ENCODE measurements at regions not wholly inside any gene's neighbourhood (a gene's known extent, or its start where the extent isn't known, plus 50 kb on each side); places are given as distances from the start of the nearest gene placed in this dataset.
"Not testable (repeated sequence)": the region's sequence is repeated elsewhere in the genome, so short reads cannot be mapped to it uniquely, and the experiment has no call there.

DNA sequence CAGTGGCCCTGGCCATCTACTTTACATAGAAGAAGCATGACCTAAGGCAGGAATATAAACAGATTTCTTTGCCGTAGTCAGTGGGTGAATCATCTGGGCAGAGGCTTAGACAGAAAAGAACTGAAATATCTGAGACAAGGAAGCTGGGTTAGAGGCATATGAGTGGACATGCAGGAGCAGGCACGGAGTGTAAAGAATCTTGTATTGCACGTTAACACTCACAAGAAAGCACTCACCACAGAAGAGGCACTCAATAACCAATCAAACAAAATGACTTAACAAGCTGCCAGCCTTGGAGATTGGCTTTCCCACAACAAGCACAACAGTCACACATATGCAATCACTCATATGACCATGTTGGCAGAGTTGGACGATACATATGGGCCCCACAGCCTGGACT is 364.9 kb downstream of the FOXD4L5 start:
- CTCF ChIA-PET (ENCODE audit: low intra/inter-chr PET ratio, low total read pairs); FAIRE-seq; H3K9me3 ChIP-seq (ENCODE audit: low read length); POLR2A ChIA-PET; DNase-seq (ENCODE audit: low spot score); H3K27ac ChIP-seq (ENCODE audit: extremely low read length, insufficient read depth, low read length); H3K4me1 ChIP-seq (ENCODE audit: insufficient read depth, low read length); intact Hi-C loops (cut with micrococcal nuclease; ENCODE audit: unreplicated experiment); H3K79me2 ChIP-seq (ENCODE audit: insufficient read depth, low read length); in situ Hi-C loops (cut with HindIII; ENCODE audit: extremely low pct_ligation_motif_present, low pct_unique_long_range_greater_than_20kb); H3K9ac ChIP-seq (ENCODE audit: insufficient read depth, low read depth, low read length); H3K36me3 ChIP-seq (replicated peaks in 1 of 2; ENCODE audit: control insufficient read depth in 1 of 2, insufficient read depth in 2 of 2, low read length in 2 of 2); ATAC-seq; H3K4me2 ChIP-seq (ENCODE audit: low read depth, low read length); H2AFZ ChIP-seq (ENCODE audit: low read length); H3K4me3 ChIP-seq (replicated peaks in 1 of 3; ENCODE audit: insufficient read depth in 1 of 3, low read depth in 2 of 3, low read length in 3 of 3); H3K27me3 ChIP-seq (ENCODE audit: control insufficient read depth in 1 of 2, insufficient read depth in 2 of 2, low read length in 2 of 2); BruUV-seq (replicated peaks); H4K20me1 ChIP-seq (ENCODE audit: insufficient read depth, low read length): not testable (repeated sequence)
- 7% methylated on average over 3 of the region's 4 CpGs for WGBS (ENCODE audit: low lambda C conversion rate)

DNA sequence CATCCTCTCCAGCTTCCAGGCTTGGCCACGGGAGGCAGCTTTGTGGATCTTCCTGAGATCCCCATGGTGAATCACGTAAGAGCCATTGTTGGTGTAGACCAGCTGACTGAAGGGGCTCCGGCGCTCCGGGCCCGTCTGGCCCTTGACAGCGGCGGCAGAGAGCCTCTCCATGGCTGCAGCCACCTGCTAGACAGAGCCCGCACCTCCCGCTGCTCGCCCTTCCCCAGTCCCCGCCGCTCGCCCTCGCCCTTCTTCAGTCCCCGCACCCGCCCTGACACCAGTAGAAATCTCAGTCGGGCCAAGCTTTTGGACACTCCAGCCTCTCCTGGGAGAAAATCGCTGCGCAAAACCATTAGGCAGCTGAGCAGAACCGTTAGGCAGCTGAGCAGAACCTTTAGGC is 396.4 kb downstream of the FOXD4L5 start:
- ATAC-seq: not testable (repeated sequence)

DNA sequence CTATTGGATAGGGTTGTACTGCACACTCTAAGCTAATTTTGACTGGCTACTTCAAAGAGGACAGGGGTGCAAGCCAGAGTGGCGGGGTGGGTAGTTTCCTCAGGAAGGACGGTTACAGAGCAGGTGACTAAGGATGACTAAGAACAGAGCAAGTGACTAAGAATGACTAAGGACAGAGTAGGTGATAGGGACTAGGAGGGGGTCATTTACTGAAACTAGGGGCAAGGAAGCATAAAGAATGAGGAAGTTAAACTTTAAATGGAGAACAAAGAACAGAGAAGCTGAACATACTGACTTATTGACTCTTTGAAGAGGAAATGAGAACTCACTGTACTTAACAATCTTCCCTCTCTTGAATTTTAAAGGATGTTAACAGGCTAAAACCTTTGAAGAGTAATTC is 414.4 kb downstream of the FOXD4L5 start:
- H3K9ac ChIP-seq (ENCODE audit: insufficient read depth, low read depth, low read length); H3K9me3 ChIP-seq (ENCODE audit: low read length); H3K27me3 ChIP-seq (ENCODE audit: control insufficient read depth in 1 of 2, insufficient read depth in 2 of 2, low read length in 2 of 2); intact Hi-C loops (cut with micrococcal nuclease; ENCODE audit: unreplicated experiment); CTCF ChIA-PET (ENCODE audit: low intra/inter-chr PET ratio, low total read pairs); ATAC-seq; FAIRE-seq; H2AFZ ChIP-seq (ENCODE audit: low read length); H3K36me3 ChIP-seq (replicated peaks in 1 of 2; ENCODE audit: control insufficient read depth in 1 of 2, insufficient read depth in 2 of 2, low read length in 2 of 2); H3K79me2 ChIP-seq (ENCODE audit: insufficient read depth, low read length); H4K20me1 ChIP-seq (ENCODE audit: insufficient read depth, low read length); H3K27ac ChIP-seq (ENCODE audit: extremely low read length, insufficient read depth, low read length); H3K4me2 ChIP-seq (ENCODE audit: low read depth, low read length); in situ Hi-C loops (cut with HindIII; ENCODE audit: extremely low pct_ligation_motif_present, low pct_unique_long_range_greater_than_20kb); H3K4me3 ChIP-seq (replicated peaks in 1 of 3; ENCODE audit: insufficient read depth in 1 of 3, low read depth in 2 of 3, low read length in 3 of 3); POLR2A ChIA-PET; H3K4me1 ChIP-seq (ENCODE audit: insufficient read depth, low read length); BruUV-seq (replicated peaks): not testable (repeated sequence)
- TF ChIP-seq FOSL2 (CRISPR knock-in tag; IDR thresholded peaks at IDR 0.05): peak; percentile 25; the same call in 1 of the 2 replicates
- 0% methylated on average over 1 of the region's 2 CpGs for WGBS (ENCODE audit: low lambda C conversion rate)
- DNase-seq (ENCODE audit: low spot score): peak; percentile 0

More for the DNA sequence above, 396.4 kb downstream of the FOXD4L5 start:
- H3K9ac ChIP-seq (ENCODE audit: insufficient read depth, low read depth, low read length); in situ Hi-C loops (cut with HindIII; ENCODE audit: extremely low pct_ligation_motif_present, low pct_unique_long_range_greater_than_20kb); DNase-seq (ENCODE audit: low spot score); H3K4me2 ChIP-seq (ENCODE audit: low read depth, low read length); H3K36me3 ChIP-seq (replicated peaks in 1 of 2; ENCODE audit: control insufficient read depth in 1 of 2, insufficient read depth in 2 of 2, low read length in 2 of 2); H2AFZ ChIP-seq (ENCODE audit: low read length); H3K9me3 ChIP-seq (ENCODE audit: low read length); H3K79me2 ChIP-seq (ENCODE audit: insufficient read depth, low read length); H3K4me3 ChIP-seq (replicated peaks in 1 of 3; ENCODE audit: insufficient read depth in 1 of 3, low read depth in 2 of 3, low read length in 3 of 3); H3K27ac ChIP-seq (ENCODE audit: extremely low read length, insufficient read depth, low read length); H3K27me3 ChIP-seq (ENCODE audit: control insufficient read depth in 1 of 2, insufficient read depth in 2 of 2, low read length in 2 of 2); FAIRE-seq; BruUV-seq (replicated peaks); intact Hi-C loops (cut with micrococcal nuclease; ENCODE audit: unreplicated experiment); CTCF ChIA-PET (ENCODE audit: low intra/inter-chr PET ratio, low total read pairs); H3K4me1 ChIP-seq (ENCODE audit: insufficient read depth, low read length); POLR2A ChIA-PET; H4K20me1 ChIP-seq (ENCODE audit: insufficient read depth, low read length): not testable (repeated sequence)
- WGBS (ENCODE audit: low lambda C conversion rate): 68% methylated on average over 13 of the region's 21 CpGs

Small RNAs in the stretch of these regions (small RNA-seq; reads per million reads assigned to genes)
- 0 reads per million in 3 experiments for gene RNU6-1293P (ENCODE audit: insufficient read depth in 2 of 3, insufficient read length in 3 of 3, low read depth in 2 of 3, low replicate concordance in 1 of 3)

Measured in HepG2 (cell line).